RWPE2 (cell line): ENCODE measurements at regions not wholly inside any gene's neighbourhood (a gene's known extent, or its start where the extent isn't known, plus 50 kb on each side); places are given as distances from the start of the nearest gene placed in this dataset.
"Not testable (repeated sequence)": the region's sequence is repeated elsewhere in the genome, so short reads cannot be mapped to it uniquely, and the experiment has no call there.

ENCODE experiments used
- ATAC-seq: fragments of 200-7000 bp; cut with Tn5 transposase; 3 replicates; pipeline ENCODE4 v1.9.1; 2021; ENCODE audit warnings: low read depth
- DNase-seq: peaks from one replicate; pipeline ENCODE4 v3.0.0-alpha.2; 2020; ENCODE audit warnings: low spot score
- H3K27ac ChIP-seq: fragments of 450-650 bp; 2 replicates; pipeline ENCODE4 v1.5.1; 2017; ENCODE audit warnings: mild to moderate bottlenecking; ENCODE audit not compliant: poor library complexity, severe bottlenecking
- H3K27me3 ChIP-seq: fragments of 250-450 bp; sonication (Bioruptor Pico); 2 replicates; pipeline ENCODE4 v1.5.1; 2021; ENCODE audit warnings: mild to moderate bottlenecking, moderate library complexity; ENCODE audit not compliant: insufficient read depth, poor library complexity, severe bottlenecking
- H3K36me3 ChIP-seq: fragments of 250-450 bp; sonication (Bioruptor Pico); 2 replicates; pipeline ENCODE4 v1.5.1; 2020; ENCODE audit warnings: low read depth, mild to moderate bottlenecking, moderate library complexity
- H3K4me1 ChIP-seq: fragments of 250-450 bp; sonication (Bioruptor Pico); 2 replicates; pipeline ENCODE4 v1.5.1; 2021; ENCODE audit warnings: mild to moderate bottlenecking, moderate library complexity; ENCODE audit not compliant: insufficient read depth, poor library complexity, severe bottlenecking
- H3K4me3 ChIP-seq: fragments of 250-450 bp; sonication (Bioruptor Pico); 2 replicates; pipeline ENCODE4 v1.5.1; 2021; ENCODE audit warnings: mild to moderate bottlenecking, moderate library complexity; ENCODE audit not compliant: severe bottlenecking
- H3K9me3 ChIP-seq: fragments of 250-450 bp; sonication (Bioruptor Pico); 2 replicates; pipeline ENCODE4 v1.5.1; 2021; ENCODE audit warnings: mild to moderate bottlenecking, moderate library complexity; ENCODE audit not compliant: severe bottlenecking
- CTCF ChIP-seq: fragments of 450-650 bp; IDR thresholded peaks from one replicate; pipeline ENCODE4 v1.5.1; 2017; ENCODE audit warnings: mild to moderate bottlenecking, moderate library complexity; ENCODE audit not compliant: poor library complexity, severe bottlenecking

DNA sequence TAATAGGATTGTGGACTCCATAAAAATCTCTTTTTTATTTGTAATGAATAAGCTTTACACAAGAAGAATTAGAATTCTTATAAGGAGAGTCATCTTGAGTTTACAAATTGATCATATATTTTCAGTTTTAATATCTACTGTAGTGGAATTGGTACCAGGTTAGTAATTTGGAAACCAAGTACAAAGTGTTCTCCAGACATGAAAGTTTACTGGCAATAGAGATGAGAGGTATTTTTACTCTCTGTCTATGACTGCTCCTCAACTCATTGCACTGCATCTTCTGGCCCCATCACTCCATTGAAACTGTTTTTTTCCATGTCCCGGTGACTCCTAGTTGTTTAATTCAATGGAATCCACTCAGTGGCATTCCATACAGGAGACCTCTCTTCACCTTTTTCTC lies 164.5 kb upstream of the SMIM30 start:
- H3K27me3 ChIP-seq = no peaks in the 10 kb centered on the region
- H3K9me3 ChIP-seq = no peaks in the 10 kb centered on the region
- DNase-seq (no peak), ATAC-seq (no peak)
- H3K27ac ChIP-seq = no peak overlapping the region
- H3K4me1 ChIP-seq = no peaks in the 10 kb centered on the region
- no peaks in the 10 kb centered on the region for H3K36me3 ChIP-seq
- no peak for TF ChIP-seq CTCF
- H3K4me3 ChIP-seq = no peak overlapping the region

- no peak overlapping the region for H3K4me3 ChIP-seq
- H3K9me3 ChIP-seq = peaks cover 2% of the 10 kb centered on the region
- H3K36me3 ChIP-seq = no peaks in the 10 kb centered on the region
- H3K27ac ChIP-seq = no peak overlapping the region
- no peak for DNase-seq
- TF ChIP-seq CTCF = no peak
- H3K4me1 ChIP-seq = no peaks in the 10 kb centered on the region
- ATAC-seq = no peak
- H3K27me3 ChIP-seq = no peaks in the 10 kb centered on the region
Measured at GRCh38 chr7:113281223-113281622, 162.9 kb upstream of the SMIM30 start.

DNA sequence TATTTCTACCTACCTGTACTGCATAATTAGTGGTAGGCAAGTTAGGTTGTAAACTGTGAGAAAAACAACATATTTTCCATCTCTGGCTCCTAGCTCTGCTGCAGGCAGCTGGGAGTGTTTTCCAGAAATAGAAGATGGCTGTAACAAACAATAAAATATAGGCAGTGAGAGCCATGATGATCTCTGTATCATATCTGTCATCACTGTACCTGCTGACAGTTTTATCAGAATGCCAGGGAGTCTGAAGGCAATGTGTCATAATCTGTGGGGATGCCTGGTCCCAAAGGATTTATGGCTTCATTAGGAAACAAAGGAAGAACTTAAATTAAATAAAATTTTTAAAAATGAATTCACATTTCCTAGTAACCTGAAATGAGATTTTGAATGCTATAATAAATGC lies 160.9 kb upstream of the SMIM30 start:
- ATAC-seq = no peak
- H3K27me3 ChIP-seq = no peaks in the 10 kb centered on the region
- H3K4me1 ChIP-seq = no peaks in the 10 kb centered on the region
- H3K4me3 ChIP-seq = no peak overlapping the region
- H3K9me3 ChIP-seq = peaks cover 2% of the 10 kb centered on the region
- H3K27ac ChIP-seq = no peak overlapping the region
- H3K36me3 ChIP-seq = no peaks in the 10 kb centered on the region
- DNase-seq = no peak
- no peak for TF ChIP-seq CTCF

DNA sequence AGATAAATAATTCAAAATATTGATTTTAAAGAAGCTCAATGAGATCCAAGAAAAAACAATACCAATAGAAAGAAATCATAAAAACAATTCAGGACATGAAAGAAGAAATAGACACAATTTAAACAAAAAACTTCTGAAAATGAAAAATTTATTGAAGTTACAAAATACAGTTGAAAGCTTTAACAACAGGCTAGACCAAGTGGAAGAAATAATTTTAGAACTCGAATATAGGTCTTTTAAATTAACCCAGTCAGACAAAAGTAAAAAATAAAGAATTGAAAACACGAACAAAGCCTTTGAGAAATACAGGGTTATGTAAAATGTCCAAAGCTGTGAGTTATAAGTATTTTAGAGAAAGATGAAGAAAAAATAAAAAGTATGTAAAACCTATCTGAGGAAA lies 152.4 kb upstream of the SMIM30 start:
- Histone ChIP-seq H3K4me3 (no peak overlapping the region), H3K36me3 (no peaks in the 10 kb centered on the region), H3K27ac (no peak overlapping the region), H3K9me3 (peaks cover 2% of the 10 kb centered on the region), H3K4me1 (no peaks in the 10 kb centered on the region), H3K27me3 (no peaks in the 10 kb centered on the region)
- DNase-seq = no peak
- TF ChIP-seq CTCF = no peak
- ATAC-seq = no peak

DNA sequence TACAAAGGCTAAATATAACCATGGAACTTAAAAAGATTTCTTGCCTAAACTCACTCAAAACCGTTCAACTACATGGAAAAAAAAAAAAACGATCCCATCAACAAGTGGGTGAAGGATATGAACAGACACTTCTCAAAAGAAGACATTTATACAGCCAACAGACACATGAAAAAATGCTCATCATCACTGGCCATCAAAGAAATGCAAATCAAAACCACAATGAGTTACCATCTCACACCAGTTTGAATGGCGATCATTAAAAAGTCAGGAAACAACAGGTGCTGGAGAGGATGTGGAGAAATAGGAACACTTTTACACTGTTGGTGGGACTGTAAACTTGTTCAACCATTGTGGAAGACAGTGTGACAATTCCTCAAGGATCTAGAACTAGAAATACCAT lies 151.2 kb upstream of the SMIM30 start:
- ATAC-seq, H3K27me3 ChIP-seq, H3K9me3 ChIP-seq, H3K4me1 ChIP-seq, DNase-seq, H3K27ac ChIP-seq, H3K36me3 ChIP-seq, H3K4me3 ChIP-seq: not testable (repeated sequence)
